ENCODE measurements at regions not wholly inside any gene's neighbourhood (a gene's known extent, or its start where the extent isn't known, plus 50 kb on each side); places are given as distances from the start of the nearest gene placed in this dataset.

GRCh38 chr5:2240118-2240904, 357.6 kb upstream of the IRX4 start:
- Histone ChIP-seq H2BK12ac (ENCODE audit: low read depth, low read length) (no peak overlapping the region), H3K4me2 (ENCODE audit: insufficient read depth in 1 of 2, low read depth in 2 of 2, low read length in 2 of 2) (no peak overlapping the region), H2BK20ac (ENCODE audit: low read length) (no peak overlapping the region), H2BK5ac (ENCODE audit: low read depth, low read length) (no peak overlapping the region), H3K36me3 (ENCODE audit: control insufficient read depth in 2 of 4, insufficient read depth in 4 of 4, low read length in 3 of 4) (no peaks in the 10 kb centered on the region), H2BK15ac (ENCODE audit: low read length) (no peak overlapping the region), H2AK5ac (ENCODE audit: low read depth, low read length) (no peak overlapping the region), H3K56ac (replicated peaks; ENCODE audit: insufficient read length, low read depth, low read length) (no peak overlapping the region), H2AFZ (ENCODE audit: low read length) (no peak overlapping the region), H3K9ac (replicated peaks in 1 of 4; ENCODE audit: extremely low read depth in 1 of 4, low read depth in 3 of 4, low read length in 3 of 4) (no peak overlapping the region), H4K20me1 (replicated peaks in 1 of 2; ENCODE audit: control insufficient read depth in 1 of 2, insufficient read depth in 2 of 2, low read length in 2 of 2) (no peaks in the 10 kb centered on the region), H3K79me2 (ENCODE audit: control insufficient read depth in 1 of 2, insufficient read depth in 2 of 2, low read length in 2 of 2) (no peaks in the 10 kb centered on the region), H3K23ac (ENCODE audit: insufficient read length) (no peak overlapping the region), H3K4me1 (replicated peaks in 1 of 4; ENCODE audit: control insufficient read depth in 3 of 4, insufficient read depth in 4 of 4, low read length in 3 of 4) (no peaks in the 10 kb centered on the region), H2BK120ac (replicated peaks; ENCODE audit: low read depth, low read length) (no peak overlapping the region), H4K5ac (ENCODE audit: insufficient read length, low read depth, low read length) (no peak overlapping the region), H3K79me1 (ENCODE audit: low read depth, low read length) (no peaks in the 10 kb centered on the region), H3K14ac (ENCODE audit: insufficient read length) (no peak overlapping the region), H3K4me3 (ENCODE audit: extremely low read depth in 1 of 4, insufficient read depth in 2 of 4, low read depth in 3 of 4, low read length in 4 of 4) (no peak overlapping the region), H3K9me3 (ENCODE audit: insufficient read depth in 2 of 2, low read depth in 1 of 2, low read length in 1 of 2) (peaks cover 0 to 2% of the 10 kb centered on the region in 2 experiments; a peak in 1 of 4 replicates), H3K4ac (replicated peaks; ENCODE audit: insufficient read length, low read depth, low read length) (no peak overlapping the region), H4K8ac (ENCODE audit: extremely low read depth, insufficient read depth, low read length) (no peak overlapping the region), H3K23me2 (ENCODE audit: low read depth, low read length) (no peaks in the 10 kb centered on the region), H3K27ac (ENCODE audit: low read depth, low read length) (no peak overlapping the region), H3K18ac (ENCODE audit: extremely low read depth, low read length) (no peak overlapping the region), H4K91ac (replicated peaks; ENCODE audit: insufficient read length, low read length) (no peak overlapping the region), H3K27me3 (replicated peaks in 1 of 4; ENCODE audit: control insufficient read depth in 3 of 4, extremely low read depth in 1 of 4, insufficient read depth in 3 of 4, low read length in 3 of 4) (no peaks in the 10 kb centered on the region)
- DNase-seq (ENCODE audit: low read depth in 1 of 2, low spot score in 2 of 2) (no peak), FAIRE-seq (no peak)
- TF ChIP-seq CEBPB (IDR thresholded peaks at IDR 0.05; ENCODE audit: low read depth, low read length), result no peak
- TF ChIP-seq POU5F1 (IDR thresholded peaks at IDR 0.05; ENCODE audit: low read depth, low read length), result no peak
- TF ChIP-seq KDM1A (IDR thresholded peaks at IDR 0.05; ENCODE audit: borderline replicate concordance, low read length), result no peak
- no peak for TF ChIP-seq MAFK (IDR thresholded peaks at IDR 0.05; ENCODE audit: low read depth, low read length)
- no peak for TF ChIP-seq SRF (IDR thresholded peaks at IDR 0.05; ENCODE audit: low read depth, low read length)
- no peak for TF ChIP-seq FOSL1 (IDR thresholded peaks at IDR 0.05; ENCODE audit: insufficient read depth, low read depth, low read length)
- TF ChIP-seq GTF2F1 (IDR thresholded peaks at IDR 0.05; ENCODE audit: borderline replicate concordance, low read depth, low read length), result no peak
- no peak for TF ChIP-seq BRCA1 (IDR thresholded peaks at IDR 0.05; ENCODE audit: low read depth, low read length)
- no peak for TF ChIP-seq CBX5 (IDR thresholded peaks at IDR 0.05; ENCODE audit: low read depth, low read length)
- TF ChIP-seq BCL11A (IDR thresholded peaks at IDR 0.05; ENCODE audit: low read depth in 2 of 2, low read length in 2 of 2), result no peak
- TF ChIP-seq HDAC6 (IDR thresholded peaks at IDR 0.05; ENCODE audit: low read depth, low read length), result no peak
- TF ChIP-seq YY1 (IDR thresholded peaks at IDR 0.05; ENCODE audit: low read depth, low read length), result no peak
- TF ChIP-seq CHD2 (IDR thresholded peaks at IDR 0.05; ENCODE audit: low read length), result no peak
- TF ChIP-seq JUND (IDR thresholded peaks at IDR 0.05; ENCODE audit: low read length), result no peak
- ChIA-PET CTCF (ENCODE audit: partially characterized antibody) (interaction anchor here (1.0 to 1.2 kb wide), 2 partner anchors 23 to 372 kb away, joined by 3 to 4 read pairs; no protein-coding TSS in a partner anchor), POLR2A (ENCODE audit: partially characterized antibody) (no interaction called here)
- WGBS, 2 experiments (ENCODE audit: extremely low coverage in 1 of 2, insufficient coverage in 1 of 2, insufficient read length in 1 of 2, insufficient replicate concordance in 2 of 2, low coverage in 1 of 2, low lambda C conversion rate in 2 of 2, missing lambda C conversion rate in 1 of 2), result 84% methylated on average over 16 of the region's 16 CpGs; no CpG with 5 or more reads in 1 of the 2 experiments

All from H1 (cell line).